ENCODE measurements at regions not wholly inside any gene's neighbourhood (a gene's known extent, or its start where the extent isn't known, plus 50 kb on each side); places are given as distances from the start of the nearest gene placed in this dataset.

GRCh38 chr3:127100459-127101410 lies 92.2 kb upstream of the PRR23E start:
- ChIA-PET POLR2A (no interaction called here), CTCF (interaction anchor here (1.5 kb wide), 1 partner anchor 42 kb away, joined by 3 read pairs; no protein-coding TSS in a partner anchor)
- TF ChIP-seq CTCF (IDR thresholded peaks at IDR 0.05; ENCODE audit: insufficient read depth, low read depth, low read length) = no peak
- H3K4me3 ChIP-seq (ENCODE audit: low read depth, low read length) = no peak overlapping the region
- no peaks in the 10 kb centered on the region for H3K36me3 ChIP-seq (ENCODE audit: control insufficient read depth, insufficient read depth, low read length)
- DNase-seq (ENCODE audit: low read depth) = no peak
- H3K27me3 ChIP-seq (ENCODE audit: control insufficient read depth, insufficient read depth, low read length) = peaks cover 8% of the 10 kb centered on the region; the same call in 1 of the 2 replicates

GRCh38 chr3:127101411-127102187 lies 91.3 kb upstream of the PRR23E start:
- TF ChIP-seq CTCF (IDR thresholded peaks at IDR 0.05; ENCODE audit: insufficient read depth, low read depth, low read length) = no peak
- CTCF ChIA-PET = interaction anchor here (1.5 kb wide), 1 partner anchor 41 kb away, joined by 3 read pairs; no protein-coding TSS in a partner anchor
- POLR2A ChIA-PET = no interaction called here
- Histone ChIP-seq H3K36me3 (ENCODE audit: control insufficient read depth, insufficient read depth, low read length) (no peaks in the 10 kb centered on the region), H3K27me3 (ENCODE audit: control insufficient read depth, insufficient read depth, low read length) (peaks cover 6% of the 10 kb centered on the region; the same call in 1 of the 2 replicates), H3K4me3 (ENCODE audit: low read depth, low read length) (no peak overlapping the region)
- DNase-seq (ENCODE audit: low read depth) = no peak

DNA sequence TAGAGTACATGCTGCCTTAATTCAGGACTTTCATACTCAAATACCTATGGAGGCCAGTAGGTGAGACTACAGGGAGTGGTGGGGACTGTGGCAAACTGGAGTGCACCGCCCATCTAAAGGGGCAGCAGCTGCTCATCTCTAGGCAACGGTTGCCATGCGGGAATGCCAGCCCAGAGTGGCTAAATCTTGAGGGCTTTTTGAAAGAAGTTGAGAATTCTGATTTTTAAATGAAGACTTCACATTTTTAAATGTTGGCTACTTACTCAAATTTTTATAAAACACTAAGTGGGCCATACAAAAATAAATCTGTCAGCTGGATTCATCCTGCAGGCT lies 90.8 kb upstream of the PRR23E start:
- Histone ChIP-seq H3K36me3 (ENCODE audit: control insufficient read depth, insufficient read depth, low read length) (no peaks in the 10 kb centered on the region), H3K4me3 (ENCODE audit: low read depth, low read length) (no peak overlapping the region), H3K27me3 (ENCODE audit: control insufficient read depth, insufficient read depth, low read length) (peaks cover 6% of the 10 kb centered on the region; the same call in 1 of the 2 replicates)
- CTCF ChIA-PET = no interaction called here
- DNase-seq (ENCODE audit: low read depth) = no peak
- POLR2A ChIA-PET = no interaction called here
- no peak for TF ChIP-seq CTCF (IDR thresholded peaks at IDR 0.05; ENCODE audit: insufficient read depth, low read depth, low read length)

DNA sequence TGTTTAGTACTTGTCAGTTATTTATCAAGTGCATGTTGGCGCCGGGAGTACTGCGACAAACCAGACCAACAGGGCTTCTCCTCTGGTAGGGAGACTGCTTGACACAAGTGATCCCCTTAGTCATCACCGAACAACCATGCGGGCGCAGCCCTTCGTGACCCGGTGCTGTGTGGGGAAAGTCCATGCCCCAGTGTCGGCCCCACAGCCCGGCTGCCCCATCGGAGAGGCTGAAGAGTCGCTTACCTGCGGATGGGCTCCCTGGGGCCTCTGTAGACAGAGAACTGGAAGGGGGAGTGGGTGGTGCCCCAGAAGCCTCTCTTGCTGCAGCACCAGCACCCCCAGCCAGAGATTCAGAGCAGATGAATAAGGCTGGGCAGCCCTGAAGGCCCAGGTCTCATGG lies 90.3 kb upstream of the PRR23E start:
- DNase-seq (ENCODE audit: low read depth) = no peak
- ChIA-PET CTCF (no interaction called here), POLR2A (no interaction called here)
- Histone ChIP-seq H3K4me3 (ENCODE audit: low read depth, low read length) (no peak overlapping the region), H3K27me3 (ENCODE audit: control insufficient read depth, insufficient read depth, low read length) (peaks cover 6% of the 10 kb centered on the region; the same call in 1 of the 2 replicates), H3K36me3 (ENCODE audit: control insufficient read depth, insufficient read depth, low read length) (no peaks in the 10 kb centered on the region)
- no peak for TF ChIP-seq CTCF (IDR thresholded peaks at IDR 0.05; ENCODE audit: insufficient read depth, low read depth, low read length)

- H3K27me3 ChIP-seq (ENCODE audit: control insufficient read depth, insufficient read depth, low read length) = peaks cover 6% of the 10 kb centered on the region; the same call in 1 of the 2 replicates
- ChIA-PET POLR2A (no interaction called here), CTCF (no interaction called here)
- H3K36me3 ChIP-seq (ENCODE audit: control insufficient read depth, insufficient read depth, low read length) = no peaks in the 10 kb centered on the region
- TF ChIP-seq CTCF (IDR thresholded peaks at IDR 0.05; ENCODE audit: insufficient read depth, low read depth, low read length) = no peak
- H3K4me3 ChIP-seq (ENCODE audit: low read depth, low read length) = no peak overlapping the region
- DNase-seq (ENCODE audit: low read depth) = no peak
Observed at GRCh38 chr3:127103080-127103479, 89.9 kb upstream of the PRR23E start.

Data from BJ (cell line).